ENCODE measurements at regions not wholly inside any gene's neighbourhood (a gene's known extent, or its start where the extent isn't known, plus 50 kb on each side); places are given as distances from the start of the nearest gene placed in this dataset.
A peak's percentile ranks its signal among the peaks of the same experiment; 100 is the strongest.

DNA sequence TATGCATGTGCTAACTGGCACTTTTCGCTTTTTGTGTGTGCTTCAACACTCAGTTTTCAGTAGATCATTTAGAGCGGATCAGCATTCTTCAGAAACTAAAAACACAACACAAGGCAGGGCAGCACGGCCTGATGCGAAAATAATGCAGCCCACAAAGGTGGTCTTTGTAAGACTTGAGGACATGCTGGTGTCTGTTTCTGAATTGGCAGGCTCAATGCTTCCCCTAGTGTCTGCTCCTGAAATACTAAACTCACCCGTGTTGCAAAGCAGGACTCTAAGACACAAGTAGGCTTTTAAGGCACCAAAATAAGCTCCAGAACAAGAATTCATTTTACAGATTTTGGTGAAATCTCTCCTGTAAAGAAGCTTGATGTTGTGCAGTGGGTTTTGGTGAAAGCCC is 676.5 kb downstream of the TENT5A start:
- no peak for DNase-seq (ENCODE audit: low spot score)

GRCh38 chr6:81073318-81073717 is 679.2 kb downstream of the TENT5A start:
- DNase-seq (ENCODE audit: low spot score), result no peak
- in situ Hi-C loops (cut with MboI; ENCODE audit: low pct_unique_long_range_greater_than_20kb, low sequenced_read_pairs, unreplicated experiment), result no loop called here
- TF ChIP-seq, protein P1, sequence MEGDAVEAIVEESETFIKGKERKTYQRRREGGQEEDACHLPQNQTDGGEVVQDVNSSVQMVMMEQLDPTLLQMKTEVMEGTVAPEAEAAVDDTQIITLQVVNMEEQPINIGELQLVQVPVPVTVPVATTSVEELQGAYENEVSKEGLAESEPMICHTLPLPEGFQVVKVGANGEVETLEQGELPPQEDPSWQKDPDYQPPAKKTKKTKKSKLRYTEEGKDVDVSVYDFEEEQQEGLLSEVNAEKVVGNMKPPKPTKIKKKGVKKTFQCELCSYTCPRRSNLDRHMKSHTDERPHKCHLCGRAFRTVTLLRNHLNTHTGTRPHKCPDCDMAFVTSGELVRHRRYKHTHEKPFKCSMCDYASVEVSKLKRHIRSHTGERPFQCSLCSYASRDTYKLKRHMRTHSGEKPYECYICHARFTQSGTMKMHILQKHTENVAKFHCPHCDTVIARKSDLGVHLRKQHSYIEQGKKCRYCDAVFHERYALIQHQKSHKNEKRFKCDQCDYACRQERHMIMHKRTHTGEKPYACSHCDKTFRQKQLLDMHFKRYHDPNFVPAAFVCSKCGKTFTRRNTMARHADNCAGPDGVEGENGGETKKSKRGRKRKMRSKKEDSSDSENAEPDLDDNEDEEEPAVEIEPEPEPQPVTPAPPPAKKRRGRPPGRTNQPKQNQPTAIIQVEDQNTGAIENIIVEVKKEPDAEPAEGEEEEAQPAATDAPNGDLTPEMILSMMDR (IDR thresholded peaks at IDR 0.05; ENCODE audit: extremely low read depth, insufficient read depth, missing control alignments), result no peak

More for the DNA sequence above, 676.5 kb downstream of the TENT5A start:
- in situ Hi-C loops (cut with MboI; ENCODE audit: low pct_unique_long_range_greater_than_20kb, low sequenced_read_pairs, unreplicated experiment), result no loop called here
- TF ChIP-seq, protein P1 (IDR thresholded peaks at IDR 0.05; ENCODE audit: extremely low read depth, insufficient read depth, missing control alignments), result peak; percentile 33

DNA sequence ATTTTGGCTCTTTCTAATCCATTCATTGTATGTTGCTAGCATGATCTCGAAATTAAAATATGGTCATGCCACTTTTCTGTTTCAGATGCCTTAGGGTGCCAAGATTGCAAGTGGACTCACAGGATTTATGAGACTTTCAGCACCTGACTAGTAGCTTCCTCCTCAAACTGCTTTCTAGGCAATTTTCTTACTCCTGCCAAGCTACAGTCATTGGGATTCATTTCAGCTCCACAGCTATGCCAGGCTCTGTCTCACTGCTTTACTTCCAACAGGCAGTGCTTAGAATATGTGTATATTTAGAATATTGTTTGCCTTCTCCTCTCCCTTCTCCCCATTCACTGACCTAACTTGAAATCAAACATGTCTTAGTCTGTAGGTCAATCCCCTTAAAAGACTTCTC is 681.4 kb downstream of the TENT5A start:
- in situ Hi-C loops (cut with MboI; ENCODE audit: low pct_unique_long_range_greater_than_20kb, low sequenced_read_pairs, unreplicated experiment), result no loop called here
- TF ChIP-seq, protein P1 (IDR thresholded peaks at IDR 0.05; ENCODE audit: extremely low read depth, insufficient read depth, missing control alignments), result no peak
- no peak for DNase-seq (ENCODE audit: low spot score)

- no peak for DNase-seq (ENCODE audit: low spot score)
- in situ Hi-C loops (cut with MboI; ENCODE audit: low pct_unique_long_range_greater_than_20kb, low sequenced_read_pairs, unreplicated experiment), result no loop called here
- TF ChIP-seq, protein P1 (IDR thresholded peaks at IDR 0.05; ENCODE audit: extremely low read depth, insufficient read depth, missing control alignments), result no peak
Observed at GRCh38 chr6:81067057-81067456, 685.4 kb downstream of the TENT5A start.

- TF ChIP-seq, protein P1 (IDR thresholded peaks at IDR 0.05; ENCODE audit: extremely low read depth, insufficient read depth, missing control alignments), result no peak
- DNase-seq (ENCODE audit: low spot score), result no peak
- in situ Hi-C loops (cut with MboI; ENCODE audit: low pct_unique_long_range_greater_than_20kb, low sequenced_read_pairs, unreplicated experiment), result no loop called here
Observed at GRCh38 chr6:81063891-81064290, 688.6 kb downstream of the TENT5A start.

- in situ Hi-C loops (cut with MboI; ENCODE audit: low pct_unique_long_range_greater_than_20kb, low sequenced_read_pairs, unreplicated experiment), result no loop called here
- TF ChIP-seq, protein P1 (IDR thresholded peaks at IDR 0.05; ENCODE audit: extremely low read depth, insufficient read depth, missing control alignments), result no peak
- DNase-seq (ENCODE audit: low spot score), result no peak
Observed at GRCh38 chr6:81054036-81054435, 698.4 kb downstream of the TENT5A start.

GRCh38 chr6:81051952-81052351 is 700.5 kb downstream of the TENT5A start:
- in situ Hi-C loops (cut with MboI; ENCODE audit: low pct_unique_long_range_greater_than_20kb, low sequenced_read_pairs, unreplicated experiment), result no loop called here
- DNase-seq (ENCODE audit: low spot score), result no peak
- TF ChIP-seq, protein P1 (IDR thresholded peaks at IDR 0.05; ENCODE audit: extremely low read depth, insufficient read depth, missing control alignments), result no peak

Measured in GM13977 (cell line).